Middle frontal gyrus (tissue), 1 donor: ENCODE measurements at regions not wholly inside any gene's neighbourhood (a gene's known extent, or its start where the extent isn't known, plus 50 kb on each side); places are given as distances from the start of the nearest gene placed in this dataset.
"Not testable (repeated sequence)": the region's sequence is repeated elsewhere in the genome, so short reads cannot be mapped to it uniquely, and the experiment has no call there.

Experiments used
- DNase-seq: peaks from one replicate; pipeline ENCODE4 v3.0.0-alpha.2; 2015; ENCODE audit warnings: low spot score; ENCODE audit errors: extremely low spot score

GRCh38 chr6:74434171-74434570 is 738.2 kb downstream of the CD109 start:
- no peak for DNase-seq

- no peak for DNase-seq
These were observed 736.0 kb downstream of the CD109 start for GRCh38 chr6:74431873-74432580.

GRCh38 chr6:74420221-74420620 is 724.2 kb downstream of the CD109 start:
- no peak for DNase-seq

- DNase-seq, result no peak
These were observed 719.1 kb downstream of the CD109 start for GRCh38 chr6:74415056-74415455.

GRCh38 chr6:74410630-74411029 is 714.6 kb downstream of the CD109 start:
- DNase-seq, result no peak

GRCh38 chr6:74409447-74409846 is 713.4 kb downstream of the CD109 start:
- no peak for DNase-seq

- no peak for DNase-seq
These were observed 712.8 kb downstream of the CD109 start for GRCh38 chr6:74408844-74409243.

GRCh38 chr6:74404366-74404765 is 708.4 kb downstream of the CD109 start:
- no peak for DNase-seq

GRCh38 chr6:74402781-74403180 is 706.8 kb downstream of the CD109 start:
- no peak for DNase-seq

GRCh38 chr6:74378437-74378836 is 682.4 kb downstream of the CD109 start:
- not testable (repeated sequence) for DNase-seq

GRCh38 chr6:74369556-74369993 is 673.6 kb downstream of the CD109 start:
- DNase-seq, result no peak

GRCh38 chr6:74368746-74369145 is 672.7 kb downstream of the CD109 start:
- no peak for DNase-seq

- no peak for DNase-seq
These were observed 670.6 kb downstream of the CD109 start for GRCh38 chr6:74366634-74367033.

- no peak for DNase-seq
These were observed 666.4 kb downstream of the CD109 start for GRCh38 chr6:74362391-74362790.

GRCh38 chr6:74357321-74357720 is 661.3 kb downstream of the CD109 start:
- no peak for DNase-seq

- no peak for DNase-seq
These were observed 660.4 kb downstream of the CD109 start for GRCh38 chr6:74356391-74356790.

- DNase-seq, result no peak
These were observed 651.0 kb downstream of the CD109 start for GRCh38 chr6:74346936-74347535.

GRCh38 chr6:74343804-74344203 is 647.8 kb downstream of the CD109 start:
- DNase-seq, result no peak

GRCh38 chr6:74343321-74343720 is 647.3 kb downstream of the CD109 start:
- not testable (repeated sequence) for DNase-seq

- no peak for DNase-seq
These were observed 638.7 kb downstream of the CD109 start for GRCh38 chr6:74334722-74335121.

GRCh38 chr6:74333406-74333805 is 637.4 kb downstream of the CD109 start:
- DNase-seq, result no peak

GRCh38 chr6:74320715-74321114 is 624.7 kb downstream of the CD109 start:
- no peak for DNase-seq

- DNase-seq, result no peak
These were observed 624.1 kb downstream of the CD109 start for GRCh38 chr6:74320074-74320473.
